ENCODE measurements at regions not wholly inside any gene's neighbourhood (a gene's known extent, or its start where the extent isn't known, plus 50 kb on each side); places are given as distances from the start of the nearest gene placed in this dataset.

- no peak overlapping the region for H3K9ac ChIP-seq (ENCODE audit: low read depth, low read length, poor library complexity, severe bottlenecking)
- H3K4me1 ChIP-seq (ENCODE audit: insufficient read depth, low read length, poor library complexity, severe bottlenecking) = no peaks in the 10 kb centered on the region
- H3K4me2 ChIP-seq (ENCODE audit: low read depth, low read length, poor library complexity, severe bottlenecking) = no peak overlapping the region
- no peaks in the 10 kb centered on the region for H3K36me3 ChIP-seq (ENCODE audit: insufficient read depth, low read length)
- no peaks in the 10 kb centered on the region for H3K79me2 ChIP-seq (ENCODE audit: insufficient read depth, low read length)
- H2AFZ ChIP-seq (ENCODE audit: low read length) = no peak overlapping the region
- H3K9me3 ChIP-seq (ENCODE audit: insufficient read depth, low read depth, low read length) = no peaks in the 10 kb centered on the region
- H3K4me3 ChIP-seq (ENCODE audit: low read length, poor library complexity, severe bottlenecking) = no peak overlapping the region
- H3F3A ChIP-seq (ENCODE audit: low read depth) = no peaks in the 10 kb centered on the region
- H3K9me2 ChIP-seq (replicated peaks; ENCODE audit: low read depth, low read length) = no peaks in the 10 kb centered on the region
- H3K27me3 ChIP-seq (ENCODE audit: insufficient read depth, low read length, poor library complexity, severe bottlenecking) = no peaks in the 10 kb centered on the region
- no peaks in the 10 kb centered on the region for H4K20me1 ChIP-seq (ENCODE audit: insufficient read depth, low read length, poor library complexity, severe bottlenecking)
- TF ChIP-seq CTCF (conservative IDR thresholded peaks at IDR 0.05; ENCODE audit: low read length) (peak; percentile 41), EZH2phosphoT487 (IDR thresholded peaks at IDR 0.05; ENCODE audit: borderline replicate concordance) (no peak)
These were observed 582.5 kb downstream of the DOK5 start for GRCh38 chr20:55057779-55058415.

GRCh38 chr20:55054453-55054852, 579.1 kb downstream of the DOK5 start:
- no peak overlapping the region for H3K4me2 ChIP-seq (ENCODE audit: low read depth, low read length, poor library complexity, severe bottlenecking)
- no peaks in the 10 kb centered on the region for H3K36me3 ChIP-seq (ENCODE audit: insufficient read depth, low read length)
- H2AFZ ChIP-seq (ENCODE audit: low read length) = no peak overlapping the region
- H3K4me1 ChIP-seq (ENCODE audit: insufficient read depth, low read length, poor library complexity, severe bottlenecking) = no peaks in the 10 kb centered on the region
- no peaks in the 10 kb centered on the region for H4K20me1 ChIP-seq (ENCODE audit: insufficient read depth, low read length, poor library complexity, severe bottlenecking)
- no peak overlapping the region for H3K9ac ChIP-seq (ENCODE audit: low read depth, low read length, poor library complexity, severe bottlenecking)
- no peak overlapping the region for H3K4me3 ChIP-seq (ENCODE audit: low read length, poor library complexity, severe bottlenecking)
- no peak for TF ChIP-seq CTCF (conservative IDR thresholded peaks at IDR 0.05; ENCODE audit: low read length)
- no peak for TF ChIP-seq EZH2phosphoT487 (IDR thresholded peaks at IDR 0.05; ENCODE audit: borderline replicate concordance)
- no peaks in the 10 kb centered on the region for H3K9me3 ChIP-seq (ENCODE audit: insufficient read depth, low read depth, low read length)
- no peaks in the 10 kb centered on the region for H3K79me2 ChIP-seq (ENCODE audit: insufficient read depth, low read length)
- no peaks in the 10 kb centered on the region for H3K27me3 ChIP-seq (ENCODE audit: insufficient read depth, low read length, poor library complexity, severe bottlenecking)
- H3F3A ChIP-seq (ENCODE audit: low read depth) = no peaks in the 10 kb centered on the region
- H3K9me2 ChIP-seq (replicated peaks; ENCODE audit: low read depth, low read length) = no peaks in the 10 kb centered on the region

GRCh38 chr20:55053389-55053788, 578.0 kb downstream of the DOK5 start:
- H3F3A ChIP-seq (ENCODE audit: low read depth) = no peaks in the 10 kb centered on the region
- TF ChIP-seq EZH2phosphoT487 (IDR thresholded peaks at IDR 0.05; ENCODE audit: borderline replicate concordance) = no peak
- TF ChIP-seq CTCF (conservative IDR thresholded peaks at IDR 0.05; ENCODE audit: low read length) = no peak
- no peaks in the 10 kb centered on the region for H4K20me1 ChIP-seq (ENCODE audit: insufficient read depth, low read length, poor library complexity, severe bottlenecking)
- H3K9ac ChIP-seq (ENCODE audit: low read depth, low read length, poor library complexity, severe bottlenecking) = no peak overlapping the region
- no peaks in the 10 kb centered on the region for H3K9me2 ChIP-seq (replicated peaks; ENCODE audit: low read depth, low read length)
- no peaks in the 10 kb centered on the region for H3K27me3 ChIP-seq (ENCODE audit: insufficient read depth, low read length, poor library complexity, severe bottlenecking)
- no peaks in the 10 kb centered on the region for H3K9me3 ChIP-seq (ENCODE audit: insufficient read depth, low read depth, low read length)
- no peaks in the 10 kb centered on the region for H3K79me2 ChIP-seq (ENCODE audit: insufficient read depth, low read length)
- no peak overlapping the region for H2AFZ ChIP-seq (ENCODE audit: low read length)
- H3K4me2 ChIP-seq (ENCODE audit: low read depth, low read length, poor library complexity, severe bottlenecking) = no peak overlapping the region
- no peaks in the 10 kb centered on the region for H3K36me3 ChIP-seq (ENCODE audit: insufficient read depth, low read length)
- no peak overlapping the region for H3K4me3 ChIP-seq (ENCODE audit: low read length, poor library complexity, severe bottlenecking)
- H3K4me1 ChIP-seq (ENCODE audit: insufficient read depth, low read length, poor library complexity, severe bottlenecking) = no peaks in the 10 kb centered on the region
